Fibroblast of lung (primary cell): ENCODE measurements at regions not wholly inside any gene's neighbourhood (a gene's known extent, or its start where the extent isn't known, plus 50 kb on each side); places are given as distances from the start of the nearest gene placed in this dataset.
A peak's percentile ranks its signal among the peaks of the same experiment; 100 is the strongest.

Source experiments
- DNase-seq, 2 donors: peaks; one replicate each; pipeline versions ENCODE4 v3.0.0 to v3.0.0-alpha.2; 2010; ENCODE audit warnings: low read depth in 2 of 2
- H2AFZ ChIP-seq: 2 replicates; pipeline ENCODE4 v1.5.1; 2012; ENCODE audit warnings: low read length, control low read depth, inconsistent platforms
- H3K27ac ChIP-seq: 2 replicates; pipeline ENCODE4 v1.5.1; 2011; ENCODE audit warnings: low read length, control low read depth; ENCODE audit not compliant: insufficient read depth
- H3K27me3 ChIP-seq: 2 replicates; pipeline ENCODE4 v1.5.1; 2011; ENCODE audit warnings: mild to moderate bottlenecking, low read length; ENCODE audit not compliant: control insufficient read depth, insufficient read depth
- H3K36me3 ChIP-seq: 2 replicates; pipeline ENCODE4 v1.5.1; 2011; ENCODE audit warnings: low read length; ENCODE audit not compliant: control insufficient read depth, insufficient read depth
- H3K4me1 ChIP-seq: 2 replicates; pipeline ENCODE4 v1.5.1; 2011; ENCODE audit warnings: low read length; ENCODE audit not compliant: control insufficient read depth, insufficient read depth; ENCODE audit errors: extremely low read depth
- H3K4me2 ChIP-seq: 2 replicates; pipeline ENCODE4 v1.5.1; 2011; ENCODE audit warnings: low read length, control low read depth; ENCODE audit not compliant: insufficient read depth; ENCODE audit errors: extremely low read depth
- H3K4me3 ChIP-seq, 4 experiments: fragments of 200-600 bp in 1 of 4; sonication (generic) in 1 of 4; replicated peaks in 1 of 4; 2 replicates each; pipeline ENCODE4 v1.5.1; 2011 to 2016; ENCODE audit warnings: low read length in 4 of 4, low read depth in 3 of 4, mild to moderate bottlenecking in 3 of 4, control low read depth in 2 of 4, inconsistent platforms in 1 of 4, mixed read lengths in 1 of 4; ENCODE audit not compliant: insufficient read depth in 1 of 4; ENCODE audit errors: control extremely low read depth in 1 of 4
- H3K79me2 ChIP-seq: 2 replicates; pipeline ENCODE4 v1.5.1; 2012; ENCODE audit warnings: mild to moderate bottlenecking, low read length, inconsistent platforms; ENCODE audit not compliant: control insufficient read depth, insufficient read depth
- H3K9ac ChIP-seq: 2 replicates; pipeline ENCODE4 v1.5.1; 2011; ENCODE audit warnings: mild to moderate bottlenecking, low read length, control low read depth; ENCODE audit not compliant: insufficient read depth
- H3K9me3 ChIP-seq: 2 replicates; pipeline ENCODE4 v1.5.1; 2012; ENCODE audit warnings: low read depth, low read length; ENCODE audit not compliant: control insufficient read depth, insufficient read depth
- H4K20me1 ChIP-seq: 2 replicates; pipeline ENCODE4 v1.5.1; 2011; ENCODE audit warnings: low read length; ENCODE audit not compliant: control insufficient read depth, insufficient read depth; ENCODE audit errors: extremely low read depth
- EZH2 ChIP-seq: IDR thresholded peaks from 2 replicates; pipeline ENCODE4 v1.5.1; 2012; ENCODE audit warnings: low read length, control low read depth, mild to moderate bottlenecking; ENCODE audit errors: missing control alignments
- TF ChIP-seq, protein P1 (sequence below), 2 donors: IDR thresholded peaks in 1 of 2; conservative IDR thresholded peaks in 1 of 2; 1 replicate in 1 of 2; 2 replicates in 1 of 2; pipeline ENCODE4 v1.5.1; 2011 to 2012; ENCODE audit warnings: low read length in 2 of 2, control low read depth in 1 of 2, inconsistent platforms in 1 of 2, low read depth in 1 of 2, mild to moderate bottlenecking in 1 of 2

DNA sequence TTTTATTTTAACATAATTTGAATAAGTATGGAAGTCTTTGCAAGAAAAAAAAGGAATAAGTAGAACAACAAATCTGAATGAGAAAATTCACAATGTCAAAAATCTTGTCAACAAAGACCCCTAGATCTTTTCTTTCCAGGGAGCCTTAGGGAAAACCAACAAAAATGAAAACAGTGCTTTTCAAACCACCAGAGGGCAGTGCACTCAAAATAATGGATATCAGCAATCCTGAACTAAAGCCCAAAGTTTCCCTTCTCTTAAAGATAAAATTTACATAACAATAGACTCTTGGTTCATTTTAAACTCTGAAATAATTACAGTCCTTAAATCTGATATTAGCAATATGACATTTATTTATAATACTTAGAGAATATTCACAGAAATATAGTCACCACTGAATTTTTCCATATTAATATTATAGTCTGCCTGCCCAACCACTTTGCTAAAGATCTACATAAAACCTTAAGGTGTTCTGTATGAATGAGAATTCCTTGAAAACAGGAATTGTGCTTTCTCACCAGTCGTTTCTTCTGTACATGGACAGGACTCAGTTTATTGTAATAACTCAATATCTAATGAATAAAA lies 105.3 kb upstream of the BMP5 start:
- Histone ChIP-seq H3K9me3 (no peaks in the 10 kb centered on the region), H2AFZ (no peak overlapping the region), H3K9ac (no peak overlapping the region), H4K20me1 (no peaks in the 10 kb centered on the region), H3K27me3 (no peaks in the 10 kb centered on the region), H3K79me2 (no peaks in the 10 kb centered on the region), H3K4me2 (no peak overlapping the region), H3K27ac (no peak overlapping the region), H3K4me1 (no peaks in the 10 kb centered on the region), H3K4me3 (no peak overlapping the region), H3K36me3 (no peaks in the 10 kb centered on the region)
- peak; percentile 9 to 66 for DNase-seq
- TF ChIP-seq EZH2, result no peak
- TF ChIP-seq, protein P1, sequence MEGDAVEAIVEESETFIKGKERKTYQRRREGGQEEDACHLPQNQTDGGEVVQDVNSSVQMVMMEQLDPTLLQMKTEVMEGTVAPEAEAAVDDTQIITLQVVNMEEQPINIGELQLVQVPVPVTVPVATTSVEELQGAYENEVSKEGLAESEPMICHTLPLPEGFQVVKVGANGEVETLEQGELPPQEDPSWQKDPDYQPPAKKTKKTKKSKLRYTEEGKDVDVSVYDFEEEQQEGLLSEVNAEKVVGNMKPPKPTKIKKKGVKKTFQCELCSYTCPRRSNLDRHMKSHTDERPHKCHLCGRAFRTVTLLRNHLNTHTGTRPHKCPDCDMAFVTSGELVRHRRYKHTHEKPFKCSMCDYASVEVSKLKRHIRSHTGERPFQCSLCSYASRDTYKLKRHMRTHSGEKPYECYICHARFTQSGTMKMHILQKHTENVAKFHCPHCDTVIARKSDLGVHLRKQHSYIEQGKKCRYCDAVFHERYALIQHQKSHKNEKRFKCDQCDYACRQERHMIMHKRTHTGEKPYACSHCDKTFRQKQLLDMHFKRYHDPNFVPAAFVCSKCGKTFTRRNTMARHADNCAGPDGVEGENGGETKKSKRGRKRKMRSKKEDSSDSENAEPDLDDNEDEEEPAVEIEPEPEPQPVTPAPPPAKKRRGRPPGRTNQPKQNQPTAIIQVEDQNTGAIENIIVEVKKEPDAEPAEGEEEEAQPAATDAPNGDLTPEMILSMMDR (conservative IDR thresholded peaks at IDR 0.05 in 1 of 2, IDR thresholded peaks at IDR 0.05 in 1 of 2; ENCODE audit: low read depth in 1 of 2, low read length in 2 of 2), result peak; percentile 56 to 67

DNA sequence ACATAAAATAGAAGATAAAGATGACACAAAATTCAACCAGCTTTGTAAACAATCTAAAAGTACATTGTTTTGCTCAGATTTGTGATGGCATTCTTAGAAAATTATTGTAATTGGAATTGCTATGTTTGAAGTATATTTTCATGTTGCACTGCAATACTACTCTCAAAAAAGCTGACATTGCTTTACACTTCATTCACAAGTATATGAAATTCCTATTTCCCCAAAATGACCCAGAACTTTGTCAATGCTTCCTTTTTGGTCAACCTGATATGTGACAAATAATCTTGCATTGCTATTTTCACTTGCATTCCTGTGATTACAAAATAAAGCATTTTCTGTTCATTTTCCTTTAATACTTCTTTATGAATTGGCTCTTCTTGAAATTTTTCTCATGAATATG lies 104.1 kb upstream of the BMP5 start:
- Histone ChIP-seq H3K4me1 (no peaks in the 10 kb centered on the region), H3K79me2 (no peaks in the 10 kb centered on the region), H3K4me3 (no peak overlapping the region), H3K4me2 (no peak overlapping the region), H3K36me3 (no peaks in the 10 kb centered on the region), H3K9me3 (no peaks in the 10 kb centered on the region), H2AFZ (no peak overlapping the region), H3K27ac (no peak overlapping the region), H4K20me1 (no peaks in the 10 kb centered on the region), H3K27me3 (no peaks in the 10 kb centered on the region), H3K9ac (no peak overlapping the region)
- no peak for DNase-seq
- TF ChIP-seq EZH2, result no peak
- TF ChIP-seq, protein P1 (conservative IDR thresholded peaks at IDR 0.05 in 1 of 2, IDR thresholded peaks at IDR 0.05 in 1 of 2; ENCODE audit: low read depth in 1 of 2, low read length in 2 of 2), result no peak

DNA sequence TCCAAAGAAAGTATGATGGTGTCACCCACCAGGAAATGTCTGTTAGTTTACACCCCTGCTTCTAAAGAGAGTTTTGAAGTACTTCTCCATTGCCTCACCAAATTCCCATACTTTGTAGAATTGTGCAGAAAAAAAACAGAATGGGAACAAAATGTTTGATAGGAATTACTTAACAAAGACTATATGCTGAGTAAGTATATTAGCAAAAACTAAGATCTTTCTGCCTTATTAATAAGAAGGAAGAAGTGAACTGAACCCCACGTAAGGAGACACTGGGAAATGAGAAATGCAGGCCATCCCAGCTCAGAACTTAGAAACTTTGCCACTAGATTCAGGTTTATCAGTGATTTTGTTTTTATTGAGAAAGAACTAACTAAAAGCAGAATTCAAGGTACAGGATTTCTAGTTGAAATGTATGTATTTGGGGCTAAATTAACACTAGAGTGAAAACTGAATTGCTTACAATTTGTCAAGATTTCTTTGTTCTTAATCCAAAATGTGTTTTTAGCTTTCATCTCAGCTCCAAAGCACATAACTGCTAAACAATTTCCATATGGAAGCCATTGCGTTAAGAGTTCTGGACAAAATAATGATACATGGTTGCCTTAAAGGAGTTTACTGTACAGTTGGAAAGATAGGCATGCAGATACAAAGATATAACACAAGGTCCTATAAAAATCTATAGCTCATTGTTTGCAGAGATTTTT lies 102.7 kb upstream of the BMP5 start:
- H3K4me3 ChIP-seq, result no peak overlapping the region
- no peak overlapping the region for H3K9ac ChIP-seq
- H3K9me3 ChIP-seq, result no peaks in the 10 kb centered on the region
- no peak for DNase-seq
- TF ChIP-seq, protein P1 (conservative IDR thresholded peaks at IDR 0.05 in 1 of 2, IDR thresholded peaks at IDR 0.05 in 1 of 2; ENCODE audit: low read depth in 1 of 2, low read length in 2 of 2), result no peak
- no peak for TF ChIP-seq EZH2
- no peaks in the 10 kb centered on the region for H4K20me1 ChIP-seq
- no peak overlapping the region for H3K4me2 ChIP-seq
- no peak overlapping the region for H3K27ac ChIP-seq
- H3K79me2 ChIP-seq, result no peaks in the 10 kb centered on the region
- no peaks in the 10 kb centered on the region for H3K36me3 ChIP-seq
- no peaks in the 10 kb centered on the region for H3K27me3 ChIP-seq
- no peak overlapping the region for H2AFZ ChIP-seq
- no peaks in the 10 kb centered on the region for H3K4me1 ChIP-seq
